ENCODE measurements at regions not wholly inside any gene's neighbourhood (a gene's known extent, or its start where the extent isn't known, plus 50 kb on each side); places are given as distances from the start of the nearest gene placed in this dataset.

DNA sequence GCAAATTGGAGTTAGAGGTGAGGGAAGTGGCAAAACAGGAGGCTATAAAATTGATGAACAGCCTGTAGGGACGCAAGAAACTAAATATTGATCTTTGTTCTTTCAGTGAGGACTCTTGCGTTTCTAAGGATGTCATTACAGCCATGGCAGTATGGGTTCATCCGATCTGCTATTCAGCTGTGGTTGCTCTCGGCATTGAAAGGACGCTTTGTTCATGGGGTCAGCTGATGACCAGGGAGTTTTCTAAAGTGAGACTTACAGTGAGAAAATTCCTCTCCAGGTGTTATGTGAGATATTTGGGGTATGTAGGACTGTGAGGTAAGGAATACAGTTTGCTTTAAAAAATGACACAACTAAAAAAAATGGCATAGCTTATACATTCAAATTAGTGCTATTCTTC lies 52.7 kb upstream of the PELI1 start:
- DNase-seq (ENCODE audit: insufficient read length, low spot score) (no peak), FAIRE-seq (peak; percentile 9)
- no peak for TF ChIP-seq PAX5 (IDR thresholded peaks at IDR 0.05; ENCODE audit: insufficient read depth, low read length, severe bottlenecking)
- no peak for TF ChIP-seq TAF1 (IDR thresholded peaks at IDR 0.05; ENCODE audit: low read depth, low read length)
- no peak for TF ChIP-seq POU2F2 (IDR thresholded peaks at IDR 0.05; ENCODE audit: low read depth, low read length)
- TF ChIP-seq POLR2A (IDR thresholded peaks at IDR 0.05; ENCODE audit: low read depth, low read length), result no peak
- no peak for TF ChIP-seq SPI1 (IDR thresholded peaks at IDR 0.05; ENCODE audit: low read depth, low read length)
- TF ChIP-seq POLR2AphosphoS5 (IDR thresholded peaks at IDR 0.05; ENCODE audit: low read depth, low read length), result no peak

DNA sequence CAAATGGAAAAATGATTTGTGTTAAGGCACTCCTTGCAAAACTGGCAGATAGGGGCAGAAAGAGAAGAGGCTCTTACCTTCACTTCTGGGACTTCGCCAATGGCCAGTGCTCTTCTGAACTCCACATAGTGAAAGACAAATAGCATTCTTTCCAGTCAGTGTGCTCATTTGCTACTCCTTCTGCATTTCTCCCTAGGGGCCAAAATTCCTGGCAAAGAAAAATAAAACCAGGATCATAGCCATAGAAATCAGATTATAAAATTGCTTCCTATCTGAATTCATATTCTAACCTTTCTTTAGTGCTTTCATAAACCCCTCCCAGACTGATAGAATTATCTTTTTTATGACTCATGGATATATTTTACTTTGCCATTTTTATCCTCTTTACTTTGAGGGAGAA lies 56.9 kb upstream of the PELI1 start:
- FAIRE-seq (peak; percentile 57), DNase-seq (ENCODE audit: insufficient read length, low spot score) (no peak)
- TF ChIP-seq POLR2AphosphoS5 (IDR thresholded peaks at IDR 0.05; ENCODE audit: low read depth, low read length) (no peak), SPI1 (IDR thresholded peaks at IDR 0.05; ENCODE audit: low read depth, low read length) (no peak), TAF1 (IDR thresholded peaks at IDR 0.05; ENCODE audit: low read depth, low read length) (no peak), POLR2A (IDR thresholded peaks at IDR 0.05; ENCODE audit: low read depth, low read length) (no peak), PAX5 (IDR thresholded peaks at IDR 0.05; ENCODE audit: insufficient read depth, low read length, severe bottlenecking) (no peak), POU2F2 (IDR thresholded peaks at IDR 0.05; ENCODE audit: low read depth, low read length) (no peak)

DNA sequence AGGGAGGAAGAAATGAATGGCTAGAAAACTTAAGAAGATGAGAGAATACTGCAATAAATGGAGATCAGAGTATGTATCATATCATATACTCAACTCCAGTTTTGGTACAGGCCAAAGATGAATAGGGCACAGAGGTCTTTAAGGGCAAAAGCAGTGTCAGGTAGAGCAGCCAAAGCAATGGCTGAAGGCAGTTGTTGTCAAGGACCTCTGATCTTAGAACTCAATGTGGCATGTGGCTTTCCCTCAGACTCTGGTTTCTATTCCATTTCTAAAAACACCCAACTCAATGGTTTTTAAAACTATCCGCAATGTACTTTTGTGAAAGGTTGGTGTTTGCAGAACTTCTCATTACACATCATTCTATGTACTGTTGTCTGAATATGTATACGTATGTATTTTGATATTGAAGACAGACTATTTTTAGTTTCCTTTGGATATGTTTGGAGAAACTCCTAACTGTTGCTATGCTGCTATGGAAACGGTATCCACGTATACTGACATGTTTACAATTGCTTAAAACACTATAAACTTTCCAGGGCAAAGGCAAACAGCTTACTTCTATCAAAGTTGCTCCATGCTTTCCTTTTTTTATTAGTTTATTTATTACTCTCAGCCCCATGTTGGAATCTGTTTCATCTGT lies 58.1 kb upstream of the PELI1 start:
- DNase-seq (ENCODE audit: insufficient read length, low spot score) (no peak), FAIRE-seq (peak; percentile 73)
- TF ChIP-seq POLR2AphosphoS5 (IDR thresholded peaks at IDR 0.05; ENCODE audit: low read depth, low read length) (no peak), SPI1 (IDR thresholded peaks at IDR 0.05; ENCODE audit: low read depth, low read length) (no peak), POU2F2 (IDR thresholded peaks at IDR 0.05; ENCODE audit: low read depth, low read length) (no peak), PAX5 (IDR thresholded peaks at IDR 0.05; ENCODE audit: insufficient read depth, low read length, severe bottlenecking) (no peak), TAF1 (IDR thresholded peaks at IDR 0.05; ENCODE audit: low read depth, low read length) (no peak), POLR2A (IDR thresholded peaks at IDR 0.05; ENCODE audit: low read depth, low read length) (no peak)

DNA sequence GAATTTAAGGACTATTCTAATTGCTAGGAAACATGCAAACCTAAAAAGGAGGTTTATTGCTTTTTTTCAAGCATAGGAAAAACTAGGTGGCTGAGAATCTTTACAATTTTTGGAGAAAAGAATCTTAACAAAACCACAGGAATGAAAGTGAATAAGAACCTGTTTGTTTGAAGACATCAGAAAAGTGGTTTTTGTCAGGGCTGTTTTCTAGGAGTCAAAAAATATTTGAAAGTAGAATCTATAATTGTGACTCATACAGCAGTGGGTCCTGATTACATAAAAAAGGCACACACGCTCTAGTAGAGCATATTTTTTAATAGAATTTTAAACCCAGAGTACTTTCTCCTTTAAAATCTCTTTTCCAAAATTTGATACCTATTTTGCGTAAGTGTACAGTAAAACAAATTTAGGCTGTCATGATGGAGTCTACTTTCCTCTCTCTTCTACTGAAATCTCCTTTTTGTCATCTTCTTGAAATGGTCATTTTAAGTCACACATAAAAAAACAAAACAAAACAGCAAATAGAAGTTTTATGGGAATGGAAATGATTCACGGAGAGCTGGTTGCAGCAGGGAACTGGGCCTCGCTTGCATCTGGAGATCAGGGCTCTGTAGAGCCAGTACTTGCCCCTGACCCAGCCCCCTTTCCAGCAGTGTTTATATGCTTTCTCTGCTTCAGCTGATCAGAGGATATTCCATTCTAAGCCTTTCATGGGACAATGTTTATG lies 59.1 kb upstream of the PELI1 start:
- FAIRE-seq, result no peak
- DNase-seq (ENCODE audit: insufficient read length, low spot score), result no peak
- TF ChIP-seq PAX5 (IDR thresholded peaks at IDR 0.05; ENCODE audit: insufficient read depth, low read length, severe bottlenecking) (no peak), POLR2A (IDR thresholded peaks at IDR 0.05; ENCODE audit: low read depth, low read length) (no peak), POU2F2 (IDR thresholded peaks at IDR 0.05; ENCODE audit: low read depth, low read length) (no peak), TAF1 (IDR thresholded peaks at IDR 0.05; ENCODE audit: low read depth, low read length) (no peak), SPI1 (IDR thresholded peaks at IDR 0.05; ENCODE audit: low read depth, low read length) (no peak), POLR2AphosphoS5 (IDR thresholded peaks at IDR 0.05; ENCODE audit: low read depth, low read length) (no peak)

DNA sequence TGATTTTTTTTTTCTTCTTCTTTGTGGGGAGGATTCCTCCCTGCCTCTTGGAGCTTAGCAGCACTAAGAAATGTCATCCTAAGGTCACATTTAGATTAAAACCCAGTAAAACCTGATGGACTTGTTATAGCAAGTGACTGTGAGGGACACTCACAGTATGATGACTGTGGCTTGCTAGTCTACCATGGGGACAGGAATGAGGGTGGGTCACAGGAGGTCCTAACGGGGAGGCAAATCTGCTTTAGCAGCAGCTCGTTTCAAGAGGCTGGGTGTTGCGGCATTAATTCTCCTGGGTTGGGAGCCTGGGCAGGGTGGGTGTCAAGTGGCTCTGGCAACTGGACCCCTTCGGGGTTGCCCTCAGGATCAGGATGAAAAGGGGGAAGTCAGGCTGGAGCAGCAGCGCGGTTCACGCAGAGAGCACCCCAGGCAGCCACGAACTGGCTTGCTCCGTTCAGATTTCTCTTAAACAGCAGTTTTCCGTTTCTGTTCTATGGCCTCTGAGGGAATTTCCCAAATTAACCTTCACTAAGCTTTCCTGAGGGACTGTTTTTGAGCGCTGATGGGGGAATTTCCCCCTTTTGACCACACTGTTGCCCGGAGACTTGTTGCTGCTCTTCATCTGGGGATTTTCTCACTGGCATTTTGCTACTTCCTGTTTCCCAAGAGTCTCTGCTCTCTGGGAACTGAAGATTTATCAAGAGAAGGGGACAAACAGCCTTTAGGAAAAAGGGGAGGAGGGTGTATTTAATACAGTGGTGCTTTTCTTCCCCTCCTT lies 59.8 kb upstream of the PELI1 start:
- TF ChIP-seq SPI1 (IDR thresholded peaks at IDR 0.05; ENCODE audit: low read depth, low read length) (peak; percentile 54), POU2F2 (IDR thresholded peaks at IDR 0.05; ENCODE audit: low read depth, low read length) (peak; percentile 82), POLR2A (IDR thresholded peaks at IDR 0.05; ENCODE audit: low read depth, low read length) (peak; percentile 51), TAF1 (IDR thresholded peaks at IDR 0.05; ENCODE audit: low read depth, low read length) (0 out of 2 replicates have a peak, but pooled peaks have one; percentile 53), PAX5 (IDR thresholded peaks at IDR 0.05; ENCODE audit: insufficient read depth, low read length, severe bottlenecking) (no peak)
- no peak for DNase-seq (ENCODE audit: insufficient read length, low spot score)
- peak; percentile 92 for FAIRE-seq

DNA sequence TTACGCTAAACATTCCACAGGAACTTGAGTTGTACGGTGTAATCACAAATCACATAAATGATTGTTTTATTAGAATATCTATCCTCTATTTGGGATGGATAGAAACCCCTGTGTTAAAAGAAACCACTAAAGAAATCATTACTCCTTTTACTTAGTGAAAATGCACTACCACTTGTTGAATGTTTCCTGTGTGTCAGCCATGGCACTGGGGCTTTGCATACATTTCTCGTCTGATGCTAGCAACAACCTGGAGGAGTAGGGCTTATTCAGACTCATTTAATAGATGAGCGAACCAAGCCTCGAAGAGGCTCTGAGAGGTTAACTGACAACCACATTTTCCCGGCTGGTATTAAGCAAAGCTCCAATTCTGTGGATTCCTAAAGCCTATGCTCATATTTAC lies 60.5 kb upstream of the PELI1 start:
- FAIRE-seq, result peak; percentile 55
- DNase-seq (ENCODE audit: insufficient read length, low spot score), result no peak
- TF ChIP-seq TAF1 (IDR thresholded peaks at IDR 0.05; ENCODE audit: low read depth, low read length), result no peak
- no peak for TF ChIP-seq POLR2A (IDR thresholded peaks at IDR 0.05; ENCODE audit: low read depth, low read length)
- 0 out of 2 replicates have a peak, but pooled peaks have one; percentile 9 for TF ChIP-seq POU2F2 (IDR thresholded peaks at IDR 0.05; ENCODE audit: low read depth, low read length)
- no peak for TF ChIP-seq PAX5 (IDR thresholded peaks at IDR 0.05; ENCODE audit: insufficient read depth, low read length, severe bottlenecking)
- no peak for TF ChIP-seq SPI1 (IDR thresholded peaks at IDR 0.05; ENCODE audit: low read depth, low read length)
- TF ChIP-seq POLR2AphosphoS5 (IDR thresholded peaks at IDR 0.05; ENCODE audit: low read depth, low read length), result no peak

DNA sequence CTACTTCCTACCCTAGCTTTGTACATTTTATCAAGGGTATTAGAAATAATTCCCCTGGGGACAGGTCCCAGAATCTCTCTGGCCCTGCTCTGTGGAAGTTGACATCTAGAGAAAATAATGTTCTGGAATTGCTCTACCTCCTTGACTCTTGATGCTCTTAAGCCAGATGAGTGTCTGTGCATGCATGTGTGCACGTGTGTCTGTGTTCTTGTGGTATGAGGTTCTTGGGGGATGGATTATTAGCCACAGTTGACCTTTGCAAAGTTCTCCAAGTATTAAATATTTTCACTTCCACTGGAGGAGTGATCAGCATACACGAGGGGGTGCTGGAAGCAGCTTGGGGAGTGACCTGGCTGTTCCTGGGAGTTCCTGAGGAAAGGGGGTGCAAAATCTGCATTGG lies 61.2 kb upstream of the PELI1 start:
- TF ChIP-seq POU2F2 (IDR thresholded peaks at IDR 0.05; ENCODE audit: low read depth, low read length) (no peak), POLR2AphosphoS5 (IDR thresholded peaks at IDR 0.05; ENCODE audit: low read depth, low read length) (no peak), PAX5 (IDR thresholded peaks at IDR 0.05; ENCODE audit: insufficient read depth, low read length, severe bottlenecking) (no peak), SPI1 (IDR thresholded peaks at IDR 0.05; ENCODE audit: low read depth, low read length) (no peak), POLR2A (IDR thresholded peaks at IDR 0.05; ENCODE audit: low read depth, low read length) (no peak), TAF1 (IDR thresholded peaks at IDR 0.05; ENCODE audit: low read depth, low read length) (no peak)
- no peak for DNase-seq (ENCODE audit: insufficient read length, low spot score)
- FAIRE-seq, result peak; percentile 80

DNA sequence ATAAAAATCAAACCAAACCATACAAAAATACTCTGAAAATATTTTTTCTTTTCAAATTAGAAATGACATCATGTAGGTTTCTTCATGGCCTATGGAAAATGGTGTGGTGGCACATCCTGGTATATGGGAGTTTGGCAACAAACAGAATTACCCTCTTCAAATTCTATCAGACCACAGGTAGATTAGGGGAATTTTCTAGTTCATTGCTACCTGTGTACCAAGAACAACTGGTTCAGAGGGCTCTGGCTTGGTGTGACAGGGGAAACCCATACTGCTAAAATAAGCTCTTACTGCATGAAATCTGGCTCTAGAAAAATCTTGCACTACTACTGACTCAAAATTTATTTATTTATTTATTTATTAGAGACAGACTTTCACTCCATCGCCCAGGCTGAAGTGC lies 63.4 kb upstream of the PELI1 start:
- TF ChIP-seq SPI1 (IDR thresholded peaks at IDR 0.05; ENCODE audit: low read depth, low read length), result no peak
- no peak for TF ChIP-seq POLR2A (IDR thresholded peaks at IDR 0.05; ENCODE audit: low read depth, low read length)
- TF ChIP-seq PAX5 (IDR thresholded peaks at IDR 0.05; ENCODE audit: insufficient read depth, low read length, severe bottlenecking), result no peak
- no peak for TF ChIP-seq TAF1 (IDR thresholded peaks at IDR 0.05; ENCODE audit: low read depth, low read length)
- TF ChIP-seq POU2F2 (IDR thresholded peaks at IDR 0.05; ENCODE audit: low read depth, low read length), result no peak
- no peak for TF ChIP-seq POLR2AphosphoS5 (IDR thresholded peaks at IDR 0.05; ENCODE audit: low read depth, low read length)
- peak; percentile 66 for FAIRE-seq
- DNase-seq (ENCODE audit: insufficient read length, low spot score), result no peak

DNA sequence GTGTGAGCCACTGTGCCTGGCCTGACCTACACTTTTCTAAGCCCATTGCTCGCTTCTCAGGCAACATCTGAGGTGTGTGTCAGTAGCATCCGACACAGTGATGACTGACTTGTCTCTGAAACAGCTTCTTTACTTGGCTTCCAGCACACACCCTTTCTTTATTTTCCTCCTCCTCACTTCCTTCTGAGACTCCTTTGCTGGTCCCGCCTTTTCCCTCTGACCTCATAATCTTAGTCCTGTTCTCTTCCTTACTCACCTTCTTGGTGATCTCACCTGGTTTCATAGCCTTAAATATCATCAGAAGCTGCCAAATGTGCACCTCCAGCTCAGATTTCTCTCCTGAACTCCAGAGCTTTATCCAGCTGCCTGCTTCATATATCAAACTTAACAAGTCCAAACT lies 66.6 kb upstream of the PELI1 start:
- FAIRE-seq (peak; percentile 13), DNase-seq (ENCODE audit: insufficient read length, low spot score) (no peak)
- TF ChIP-seq POLR2AphosphoS5 (IDR thresholded peaks at IDR 0.05; ENCODE audit: low read depth, low read length) (no peak), POU2F2 (IDR thresholded peaks at IDR 0.05; ENCODE audit: low read depth, low read length) (no peak), TAF1 (IDR thresholded peaks at IDR 0.05; ENCODE audit: low read depth, low read length) (no peak), POLR2A (IDR thresholded peaks at IDR 0.05; ENCODE audit: low read depth, low read length) (no peak), SPI1 (IDR thresholded peaks at IDR 0.05; ENCODE audit: low read depth, low read length) (no peak), PAX5 (IDR thresholded peaks at IDR 0.05; ENCODE audit: insufficient read depth, low read length, severe bottlenecking) (no peak)
